ELF-1 (cell line): ENCODE measurements at regions not wholly inside any gene's neighbourhood (a gene's known extent, or its start where the extent isn't known, plus 50 kb on each side); places are given as distances from the start of the nearest gene placed in this dataset.
"Not testable (repeated sequence)": the region's sequence is repeated elsewhere in the genome, so short reads cannot be mapped to it uniquely, and the experiment has no call there.

Experiments used
- DNase-seq: peaks from one replicate; pipeline ENCODE4 v3.0.0-alpha.2; 2016; ENCODE audit warnings: low read depth, low spot score

DNA sequence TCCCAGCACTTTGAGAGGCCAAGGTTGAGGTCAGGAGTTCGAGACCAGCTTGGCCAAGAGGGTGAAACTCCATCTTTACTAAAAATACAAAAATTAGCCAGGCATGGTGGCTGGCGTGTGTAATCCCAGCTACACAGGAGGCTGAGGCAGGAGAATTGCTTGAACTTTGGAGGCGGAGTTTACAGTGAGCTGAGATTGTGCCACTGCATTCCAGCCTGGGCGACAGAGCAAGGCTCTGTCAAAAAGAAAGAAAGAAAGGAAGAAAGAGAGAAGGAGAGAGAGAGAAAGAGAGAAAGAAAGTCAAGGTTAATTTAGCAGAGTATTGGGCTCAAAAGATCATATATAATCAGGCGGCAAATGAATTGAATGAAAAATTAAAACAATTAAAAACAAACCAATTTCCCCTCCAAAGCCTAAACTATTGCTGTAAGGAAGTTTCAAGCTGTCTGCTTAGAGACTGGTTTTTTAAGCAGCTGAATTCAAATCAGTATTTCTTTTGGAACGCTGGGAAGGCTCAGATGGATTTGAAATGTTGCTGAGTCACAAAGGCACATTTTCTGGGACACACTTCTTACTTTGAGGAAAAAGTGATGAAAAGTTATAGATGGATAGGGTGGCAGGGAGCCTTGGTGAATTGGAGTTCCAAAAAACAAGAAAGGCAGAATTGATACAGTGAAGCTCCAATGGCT lies 81.3 kb upstream of the BHLHE40 start:
- DNase-seq, result peak; percentile 11

DNA sequence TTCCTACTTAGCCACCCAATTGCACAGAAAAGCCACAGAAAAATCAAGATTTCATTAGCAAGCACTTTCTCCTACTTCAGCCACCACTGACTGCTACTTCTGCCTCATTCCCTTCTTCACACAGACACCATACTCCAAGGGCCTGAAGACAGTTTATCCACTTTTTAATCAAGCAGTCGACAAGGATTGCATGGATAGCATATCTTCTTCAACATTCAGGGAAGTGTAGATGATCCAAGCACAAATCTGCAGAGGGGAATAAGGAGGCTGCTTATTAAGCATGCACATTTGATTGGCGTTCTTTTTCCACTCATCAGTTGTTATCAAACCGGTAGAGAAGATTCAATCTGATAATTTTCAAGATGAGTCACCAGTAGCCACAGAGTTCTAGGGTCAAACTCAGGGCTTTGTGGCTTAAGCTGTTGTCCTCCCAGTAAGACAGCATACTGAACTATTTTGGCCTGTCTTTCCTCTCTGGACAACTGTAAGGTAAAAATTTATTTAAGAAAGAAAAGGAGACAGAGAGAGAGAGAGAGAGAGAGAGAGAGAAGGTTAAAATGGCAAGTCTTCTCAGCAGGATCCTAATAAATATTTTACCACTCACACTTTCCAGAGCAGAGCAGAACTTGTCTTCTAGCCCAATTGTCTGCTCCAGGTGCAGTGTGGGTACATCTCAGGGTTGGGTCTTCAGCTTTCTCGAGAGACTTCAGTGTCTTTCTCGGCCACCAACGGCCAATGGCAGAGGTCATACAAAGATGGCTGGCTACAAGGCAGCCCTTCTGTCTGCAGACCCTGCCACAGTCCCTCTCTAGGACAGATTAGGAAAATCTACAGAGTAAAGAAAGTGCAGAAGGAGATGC lies 80.6 kb upstream of the BHLHE40 start:
- DNase-seq, result no peak

GRCh38 chr3:4899710-4900109 lies 79.5 kb upstream of the BHLHE40 start:
- no peak for DNase-seq

DNA sequence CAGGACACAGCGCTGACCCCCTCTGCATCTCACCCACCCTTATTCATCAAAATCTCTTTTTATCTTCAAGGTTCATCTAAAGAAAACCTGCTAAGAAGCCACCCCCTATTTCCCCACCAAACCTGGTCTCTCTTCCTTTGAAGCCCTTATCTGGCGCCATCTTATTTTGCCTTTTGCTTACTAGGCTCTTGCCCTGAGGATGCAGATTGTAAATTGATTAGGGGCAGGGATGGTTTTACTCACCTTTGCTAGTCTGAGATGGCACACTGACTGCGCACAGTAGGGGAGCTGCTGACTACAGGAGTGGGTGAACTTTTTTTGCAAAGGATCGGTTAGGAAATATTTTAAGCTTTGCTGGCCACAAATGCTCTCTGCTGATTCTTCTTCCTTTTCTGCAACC lies 78.9 kb upstream of the BHLHE40 start:
- peak; percentile 49 for DNase-seq

GRCh38 chr3:4904811-4905695 lies 74.2 kb upstream of the BHLHE40 start:
- no peak for DNase-seq

DNA sequence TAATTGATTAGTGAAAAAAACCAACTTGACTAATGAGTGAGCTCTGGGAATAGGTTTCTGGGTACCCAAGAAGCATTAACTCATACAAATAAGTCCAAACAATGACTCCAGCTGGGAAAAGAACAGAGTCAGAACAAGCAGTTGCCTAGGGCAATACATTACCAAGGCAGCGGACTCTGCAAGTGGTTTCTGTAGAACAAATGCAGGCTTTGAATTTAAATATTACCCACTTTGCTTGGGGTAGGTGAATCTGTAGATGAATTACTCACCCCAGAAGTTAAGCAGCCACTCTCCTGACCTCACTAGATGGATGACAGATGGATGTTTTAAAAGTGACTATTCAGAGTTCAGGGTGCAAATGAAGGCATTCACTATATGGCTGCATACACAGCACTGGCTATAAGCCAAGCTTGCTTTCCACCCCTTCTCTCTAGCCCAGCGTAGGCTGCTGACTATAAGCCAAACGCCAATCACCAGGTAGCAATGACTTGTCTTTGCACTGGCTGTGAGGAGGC lies 73.1 kb upstream of the BHLHE40 start:
- DNase-seq, result peak; percentile 50

DNA sequence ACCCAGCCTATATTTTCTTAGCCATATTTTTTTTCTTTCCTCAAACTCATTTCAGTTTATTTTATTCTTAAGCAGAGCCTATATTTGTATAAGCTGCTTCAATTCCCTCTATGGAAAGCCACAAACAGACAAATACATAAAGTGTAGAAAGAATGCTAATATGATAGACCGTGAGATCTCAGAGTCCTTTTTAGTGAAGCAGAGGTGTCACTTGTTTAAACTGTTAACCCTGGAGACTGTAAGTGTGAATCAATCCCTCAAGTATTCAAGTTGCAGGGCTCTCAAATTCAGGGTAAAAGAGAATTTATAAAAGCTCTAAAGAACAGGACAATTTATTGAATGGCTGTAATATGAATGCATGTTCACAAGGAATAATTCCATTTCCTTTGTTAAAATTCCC lies 72.2 kb upstream of the BHLHE40 start:
- no peak for DNase-seq

- DNase-seq, result peak; percentile 14
These were observed 71.4 kb upstream of the BHLHE40 start for GRCh38 chr3:4907643-4908432.

DNA sequence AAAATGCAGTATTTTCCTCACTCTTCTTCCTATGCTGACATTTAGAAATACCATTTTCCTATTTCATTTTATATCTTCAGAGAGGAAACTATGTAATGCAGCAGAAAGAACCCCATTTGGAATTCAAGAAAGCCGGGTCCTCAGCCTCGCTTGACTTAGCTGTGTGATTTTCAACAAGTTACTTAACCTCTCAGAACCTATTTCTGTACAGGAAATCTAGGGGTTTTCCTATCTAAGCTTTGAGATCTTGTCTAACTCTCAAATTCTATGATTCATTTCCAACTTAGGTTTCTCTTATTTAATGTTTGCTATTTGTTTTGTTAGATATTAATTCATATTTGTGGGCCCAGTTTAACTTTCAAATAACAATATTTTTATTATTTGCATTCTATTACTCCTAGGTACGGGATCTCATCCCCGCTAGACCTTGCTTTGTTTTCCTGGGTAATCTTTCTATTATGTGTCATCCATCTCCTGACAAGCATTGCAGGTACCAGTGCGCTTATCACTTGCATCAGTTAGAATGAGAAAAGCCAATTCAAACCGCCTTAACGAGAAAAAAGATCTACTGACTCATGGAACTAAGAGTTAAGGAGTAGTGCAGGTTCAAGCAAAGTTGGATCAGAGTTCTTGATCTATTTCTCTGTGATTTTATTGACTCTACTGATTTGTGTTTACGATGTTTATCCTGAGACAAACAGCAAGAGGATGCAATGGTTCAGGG lies 70.6 kb upstream of the BHLHE40 start:
- DNase-seq, result no peak

- no peak for DNase-seq
These were observed 64.8 kb upstream of the BHLHE40 start for GRCh38 chr3:4914464-4914863.

- DNase-seq, result not testable (repeated sequence)
These were observed 57.6 kb upstream of the BHLHE40 start for GRCh38 chr3:4921589-4921988.

DNA sequence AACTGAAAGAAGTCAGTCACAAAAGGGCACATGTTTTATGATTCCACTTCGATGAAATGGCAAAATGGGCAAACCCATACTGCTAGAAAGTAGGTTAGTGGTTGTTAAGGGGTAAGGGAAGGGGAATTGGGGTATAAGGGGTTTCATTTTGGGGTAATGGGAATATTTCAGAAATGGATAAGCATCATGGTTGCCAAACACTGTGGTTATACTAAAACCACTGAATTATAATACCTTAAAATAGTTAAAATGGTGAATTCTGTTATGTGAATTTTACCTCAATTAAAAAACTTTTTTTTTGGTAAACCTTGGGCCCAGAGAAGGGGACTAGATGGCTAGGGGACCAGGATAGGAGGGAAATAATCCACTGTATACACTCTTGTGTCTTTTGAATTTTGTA lies 52.3 kb upstream of the BHLHE40 start:
- DNase-seq, result no peak

DNA sequence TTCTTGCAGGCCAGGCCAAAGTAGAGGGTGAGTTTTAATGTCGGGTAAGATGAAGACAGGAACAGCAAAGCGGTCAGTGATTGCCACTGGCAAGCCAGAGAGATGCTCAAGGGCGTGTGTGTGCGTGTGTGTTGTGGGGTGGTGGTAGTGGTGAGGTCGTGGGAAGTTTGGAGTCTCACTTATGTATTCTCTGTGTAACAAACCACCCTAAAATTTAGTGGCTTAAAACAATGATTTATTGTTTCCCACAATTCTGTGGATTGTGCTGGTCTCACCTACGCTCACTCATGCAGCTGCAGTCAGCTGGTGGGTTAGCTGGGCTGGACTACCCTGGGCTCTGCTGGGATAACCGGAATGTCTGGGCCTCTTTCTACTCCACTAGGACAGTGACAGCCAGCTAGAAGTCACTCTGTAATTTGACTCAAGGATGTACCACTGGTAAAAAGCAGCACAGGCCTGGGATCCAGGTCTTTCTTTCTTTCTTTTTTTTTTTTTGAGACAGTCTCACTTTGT lies 50.9 kb upstream of the BHLHE40 start:
- no peak for DNase-seq
